ENCODE measurements at regions not wholly inside any gene's neighbourhood (a gene's known extent, or its start where the extent isn't known, plus 50 kb on each side); places are given as distances from the start of the nearest gene placed in this dataset.

DNA sequence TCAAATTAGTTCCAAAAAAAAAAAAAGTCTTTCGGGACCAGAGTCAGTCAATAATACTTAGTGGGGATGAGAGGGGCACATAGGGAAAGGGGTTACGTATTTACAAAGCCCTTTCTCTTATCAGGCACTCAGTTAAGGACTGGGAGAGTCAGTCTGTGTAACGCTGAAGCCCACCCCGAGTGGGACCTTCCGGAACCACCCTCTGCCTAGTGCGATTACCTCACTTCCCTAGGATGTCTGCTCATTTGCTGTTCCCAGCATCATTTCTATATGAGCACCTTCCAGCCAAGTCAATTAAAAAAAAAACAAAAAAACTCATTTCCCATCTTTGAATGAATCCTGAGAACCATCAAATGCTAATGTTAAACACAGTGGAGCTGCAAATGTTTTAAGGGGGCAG is 76.9 kb downstream of the BMP4 start:
- POLR2A ChIA-PET: interaction anchor here (1.2 kb wide), 1 partner anchor 74 kb away, joined by 3 read pairs; no protein-coding TSS in a partner anchor
- DNase-seq (ENCODE audit: extremely low spot score): no peak
- CTCF ChIA-PET: interaction anchor here (0.7 kb wide), 2 partner anchors 66 to 231 kb away, joined by 3 to 5 read pairs; no protein-coding TSS in a partner anchor
- no peak for TF ChIP-seq FOXK2 (IDR thresholded peaks at IDR 0.05)
- TF ChIP-seq HDGF (IDR thresholded peaks at IDR 0.05; ENCODE audit: borderline replicate concordance): no peak
- TF ChIP-seq ELF4 (IDR thresholded peaks at IDR 0.05): no peak
- TF ChIP-seq ARNT (IDR thresholded peaks at IDR 0.05): no peak
- TF ChIP-seq TARDBP (IDR thresholded peaks at IDR 0.05): no peak
- no peak for TF ChIP-seq LEF1 (IDR thresholded peaks at IDR 0.05; ENCODE audit: borderline replicate concordance)
- no peak for TF ChIP-seq FOXM1 (IDR thresholded peaks at IDR 0.05; ENCODE audit: borderline replicate concordance)
- TF ChIP-seq ZNF384 (IDR thresholded peaks at IDR 0.05): no peak

DNA sequence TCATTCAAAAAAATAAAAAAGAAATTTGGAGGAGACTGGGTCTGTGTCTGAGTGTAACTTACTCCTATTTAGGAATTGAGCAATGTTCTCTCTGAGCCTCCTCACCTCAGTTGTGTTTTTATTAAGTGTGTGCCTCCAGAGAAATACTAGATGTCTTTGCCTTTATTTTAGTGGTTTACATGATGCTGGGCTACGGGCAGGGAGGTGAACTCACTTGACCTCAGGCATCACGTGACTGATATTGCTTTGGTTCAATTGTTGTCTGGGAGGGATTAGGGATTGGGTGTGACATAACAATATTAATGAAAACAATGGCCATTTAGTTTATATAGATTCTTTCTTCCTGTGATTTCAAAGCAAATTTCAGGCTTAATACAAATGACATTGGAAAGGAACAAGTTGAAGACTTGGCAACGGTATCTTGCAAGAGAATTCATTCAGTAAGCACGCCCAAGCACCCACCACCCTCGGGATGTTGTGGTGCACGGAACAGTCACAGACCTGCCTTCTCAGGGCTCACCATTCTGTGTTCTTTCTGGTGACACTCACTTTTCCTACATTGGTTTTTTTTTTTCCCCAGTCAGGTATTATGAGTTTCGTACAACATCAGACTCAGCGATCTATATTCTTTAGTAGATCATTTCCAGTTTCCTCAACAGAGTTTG is 77.5 kb downstream of the BMP4 start:
- TF ChIP-seq SP1 (IDR thresholded peaks at IDR 0.05) (no peak), LEF1 (IDR thresholded peaks at IDR 0.05; ENCODE audit: borderline replicate concordance) (no peak), ELF4 (IDR thresholded peaks at IDR 0.05) (no peak), ARNT (IDR thresholded peaks at IDR 0.05) (no peak)
- ChIA-PET POLR2A (no interaction called here), CTCF (interaction anchor here (0.7 kb wide), 2 partner anchors 67 to 230 kb away, joined by 3 to 5 read pairs; no protein-coding TSS in a partner anchor)
- DNase-seq (ENCODE audit: extremely low spot score): no peak

- POLR2A ChIA-PET: no interaction called here
- DNase-seq (ENCODE audit: extremely low spot score): no peak
- CTCF ChIA-PET: no interaction called here
- TF ChIP-seq CTBP1 (IDR thresholded peaks at IDR 0.05; ENCODE audit: borderline replicate concordance) (no peak), HDGF (IDR thresholded peaks at IDR 0.05; ENCODE audit: borderline replicate concordance) (no peak), FOXK2 (IDR thresholded peaks at IDR 0.05) (no peak), ARNT (IDR thresholded peaks at IDR 0.05) (no peak), LEF1 (IDR thresholded peaks at IDR 0.05; ENCODE audit: borderline replicate concordance) (no peak), ZNF384 (IDR thresholded peaks at IDR 0.05) (no peak), NFRKB (IDR thresholded peaks at IDR 0.05) (no peak), L3MBTL2 (conservative IDR thresholded peaks at IDR 0.05) (no peak), FOXM1 (IDR thresholded peaks at IDR 0.05; ENCODE audit: borderline replicate concordance) (no peak)
Measured at GRCh38 chr14:53875324-53875897, 81.2 kb downstream of the BMP4 start.

DNA sequence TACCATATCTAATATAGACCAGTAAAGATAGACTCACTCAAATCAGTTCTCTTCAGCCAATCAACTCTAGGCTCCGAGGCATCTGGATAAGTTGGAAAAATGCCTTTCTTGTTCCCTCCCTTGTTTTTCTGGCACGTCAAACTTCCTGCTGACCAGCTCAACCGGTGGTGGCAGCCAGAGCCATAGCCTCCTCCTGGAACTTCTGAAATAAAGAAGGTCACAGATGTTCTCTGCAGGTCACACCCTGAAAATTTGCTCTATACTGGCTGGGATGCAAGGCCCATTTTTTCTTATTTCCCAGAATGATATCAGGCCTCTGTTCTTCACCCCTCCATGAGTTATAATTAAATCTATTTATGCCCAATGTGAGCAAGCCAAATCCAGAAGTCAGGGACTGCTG is 81.9 kb downstream of the BMP4 start:
- no peak for TF ChIP-seq LEF1 (IDR thresholded peaks at IDR 0.05; ENCODE audit: borderline replicate concordance)
- TF ChIP-seq FOXA1 (IDR thresholded peaks at IDR 0.05): no peak
- TF ChIP-seq TARDBP (IDR thresholded peaks at IDR 0.05): no peak
- no peak for TF ChIP-seq SP1 (IDR thresholded peaks at IDR 0.05)
- no peak for TF ChIP-seq ZNF384 (IDR thresholded peaks at IDR 0.05)
- no peak for TF ChIP-seq CTBP1 (IDR thresholded peaks at IDR 0.05; ENCODE audit: borderline replicate concordance)
- TF ChIP-seq ARNT (IDR thresholded peaks at IDR 0.05): no peak
- no peak for TF ChIP-seq SUZ12 (IDR thresholded peaks at IDR 0.05)
- no peak for TF ChIP-seq L3MBTL2 (conservative IDR thresholded peaks at IDR 0.05)
- TF ChIP-seq NFRKB (IDR thresholded peaks at IDR 0.05): no peak
- TF ChIP-seq, protein P1, sequence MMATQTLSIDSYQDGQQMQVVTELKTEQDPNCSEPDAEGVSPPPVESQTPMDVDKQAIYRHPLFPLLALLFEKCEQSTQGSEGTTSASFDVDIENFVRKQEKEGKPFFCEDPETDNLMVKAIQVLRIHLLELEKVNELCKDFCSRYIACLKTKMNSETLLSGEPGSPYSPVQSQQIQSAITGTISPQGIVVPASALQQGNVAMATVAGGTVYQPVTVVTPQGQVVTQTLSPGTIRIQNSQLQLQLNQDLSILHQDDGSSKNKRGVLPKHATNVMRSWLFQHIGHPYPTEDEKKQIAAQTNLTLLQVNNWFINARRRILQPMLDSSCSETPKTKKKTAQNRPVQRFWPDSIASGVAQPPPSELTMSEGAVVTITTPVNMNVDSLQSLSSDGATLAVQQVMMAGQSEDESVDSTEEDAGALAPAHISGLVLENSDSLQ (IDR thresholded peaks at IDR 0.05): no peak
- POLR2A ChIA-PET: no interaction called here
- CTCF ChIA-PET: no interaction called here
- no peak for DNase-seq (ENCODE audit: extremely low spot score)

GRCh38 chr14:53872681-53873089 is 83.9 kb downstream of the BMP4 start:
- TF ChIP-seq FOXK2 (IDR thresholded peaks at IDR 0.05): no peak
- no peak for TF ChIP-seq HDGF (IDR thresholded peaks at IDR 0.05; ENCODE audit: borderline replicate concordance)
- no peak for TF ChIP-seq ELF4 (IDR thresholded peaks at IDR 0.05)
- no peak for TF ChIP-seq CTBP1 (IDR thresholded peaks at IDR 0.05; ENCODE audit: borderline replicate concordance)
- no peak for TF ChIP-seq TARDBP (IDR thresholded peaks at IDR 0.05)
- TF ChIP-seq SUZ12 (IDR thresholded peaks at IDR 0.05): no peak
- no peak for TF ChIP-seq LEF1 (IDR thresholded peaks at IDR 0.05; ENCODE audit: borderline replicate concordance)
- no peak for TF ChIP-seq L3MBTL2 (conservative IDR thresholded peaks at IDR 0.05)
- CTCF ChIA-PET: no interaction called here
- DNase-seq (ENCODE audit: extremely low spot score): no peak
- POLR2A ChIA-PET: no interaction called here

DNA sequence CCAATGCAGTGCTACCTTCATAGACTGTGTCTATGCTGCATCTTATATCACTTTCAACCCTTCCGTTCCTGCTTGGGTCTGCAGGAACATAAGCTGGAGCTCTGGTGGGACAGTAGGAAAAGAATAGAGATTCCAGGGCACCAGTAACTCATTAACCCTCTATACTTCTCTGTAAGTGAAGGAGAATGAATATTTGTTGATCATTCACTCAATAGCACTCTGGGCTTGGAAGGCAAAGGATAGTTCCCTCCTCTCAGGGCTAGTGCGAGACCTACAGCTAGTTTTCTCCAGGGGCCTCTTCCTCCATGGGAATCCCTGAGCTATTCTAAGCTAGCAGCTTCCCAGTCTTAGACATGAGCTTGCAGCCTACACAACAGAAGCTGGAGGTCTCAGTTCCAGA is 84.7 kb downstream of the BMP4 start:
- TF ChIP-seq BHLHE40 (IDR thresholded peaks at IDR 0.05; ENCODE audit: borderline replicate concordance): no peak
- TF ChIP-seq FOXK2 (IDR thresholded peaks at IDR 0.05): no peak
- TF ChIP-seq NFRKB (IDR thresholded peaks at IDR 0.05): no peak
- TF ChIP-seq LEF1 (IDR thresholded peaks at IDR 0.05; ENCODE audit: borderline replicate concordance): no peak
- TF ChIP-seq ELF4 (IDR thresholded peaks at IDR 0.05): no peak
- no peak for TF ChIP-seq SP1 (IDR thresholded peaks at IDR 0.05)
- TF ChIP-seq, protein P1 (IDR thresholded peaks at IDR 0.05): no peak
- TF ChIP-seq CTBP1 (IDR thresholded peaks at IDR 0.05; ENCODE audit: borderline replicate concordance): no peak
- CTCF ChIA-PET: no interaction called here
- DNase-seq (ENCODE audit: extremely low spot score): no peak
- POLR2A ChIA-PET: no interaction called here

DNA sequence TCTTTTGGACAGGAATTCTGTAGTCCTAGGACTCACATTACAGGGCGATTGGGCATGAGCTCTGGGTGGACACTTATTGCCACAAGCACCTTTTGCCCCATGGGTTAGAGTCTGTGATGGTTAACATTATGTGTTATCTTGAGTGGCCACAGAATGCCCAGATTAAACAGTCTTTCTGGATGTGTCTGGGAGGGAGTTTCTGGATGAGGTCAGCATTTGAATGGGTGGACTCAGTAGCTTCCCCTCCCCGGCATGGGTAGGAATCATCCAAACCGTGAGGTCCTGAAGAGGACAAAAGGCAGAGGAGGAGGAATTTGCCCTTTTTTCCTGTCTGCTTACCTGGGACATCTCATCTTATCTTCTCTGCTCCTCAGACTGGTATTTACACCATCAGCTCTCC is 85.6 kb downstream of the BMP4 start:
- POLR2A ChIA-PET: no interaction called here
- CTCF ChIA-PET: interaction anchor here (0.6 kb wide), 1 partner anchor 477 kb away, joined by 3 read pairs; no protein-coding TSS in a partner anchor
- no peak for TF ChIP-seq ZNF384 (IDR thresholded peaks at IDR 0.05)
- no peak for TF ChIP-seq NFRKB (IDR thresholded peaks at IDR 0.05)
- no peak for TF ChIP-seq ELF4 (IDR thresholded peaks at IDR 0.05)
- no peak for TF ChIP-seq L3MBTL2 (conservative IDR thresholded peaks at IDR 0.05)
- TF ChIP-seq FOXM1 (IDR thresholded peaks at IDR 0.05; ENCODE audit: borderline replicate concordance): no peak
- TF ChIP-seq SP1 (IDR thresholded peaks at IDR 0.05): no peak
- no peak for TF ChIP-seq ARNT (IDR thresholded peaks at IDR 0.05)
- DNase-seq (ENCODE audit: extremely low spot score): no peak

All from HEK293T (cell line).